GM19452 (cell line): ENCODE measurements at regions not wholly inside any gene's neighbourhood (a gene's known extent, or its start where the extent isn't known, plus 50 kb on each side); places are given as distances from the start of the nearest gene placed in this dataset.
A peak's percentile ranks its signal among the peaks of the same experiment; 100 is the strongest.
"Not testable (repeated sequence)": the region's sequence is repeated elsewhere in the genome, so short reads cannot be mapped to it uniquely, and the experiment has no call there.

Experiments
- ATAC-seq: cut with Tn5 transposase; IDR thresholded peaks from one replicate; pipeline ENCODE4 v1.9.1; 2021; ENCODE audit not compliant: unreplicated experiment

DNA sequence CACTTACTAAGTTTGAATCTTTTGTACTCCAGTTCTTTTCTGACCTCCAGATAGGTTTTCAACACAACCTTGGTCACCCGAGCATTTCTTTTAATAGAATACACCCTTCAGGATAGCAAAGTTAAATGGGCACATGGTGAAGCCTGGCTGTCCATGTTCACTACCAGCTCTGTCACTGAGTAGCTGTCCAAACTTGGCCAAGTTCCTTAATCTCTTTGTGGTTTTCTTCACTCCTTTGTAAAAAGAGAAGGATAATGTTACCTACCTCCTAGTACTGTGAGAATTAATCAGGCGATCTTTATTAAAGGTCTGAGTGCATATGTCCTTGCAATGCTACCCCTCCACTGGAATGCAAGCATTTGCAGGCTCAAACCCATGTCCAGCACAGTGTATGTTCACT lies 128.1 kb upstream of the PTPRZ1 start:
- no peak for ATAC-seq

DNA sequence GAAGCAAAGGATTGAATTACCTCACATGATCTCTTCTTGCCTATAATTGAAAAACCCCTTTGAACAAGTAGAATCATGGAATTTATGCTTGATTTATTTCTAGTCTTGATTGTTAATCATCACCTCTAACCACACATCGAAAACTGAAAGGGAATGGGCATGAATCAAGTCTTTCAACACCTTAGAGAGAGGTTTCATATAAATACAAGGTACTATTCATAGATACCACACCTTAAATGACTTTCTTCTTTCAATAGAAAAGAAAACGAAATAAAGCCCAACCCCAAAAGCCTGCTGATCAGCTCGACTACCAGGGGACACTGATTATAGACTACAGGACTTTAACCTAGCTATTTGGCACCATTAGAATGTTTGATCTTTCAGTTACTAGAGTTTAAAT lies 128.6 kb upstream of the PTPRZ1 start:
- ATAC-seq = peak; percentile 66

DNA sequence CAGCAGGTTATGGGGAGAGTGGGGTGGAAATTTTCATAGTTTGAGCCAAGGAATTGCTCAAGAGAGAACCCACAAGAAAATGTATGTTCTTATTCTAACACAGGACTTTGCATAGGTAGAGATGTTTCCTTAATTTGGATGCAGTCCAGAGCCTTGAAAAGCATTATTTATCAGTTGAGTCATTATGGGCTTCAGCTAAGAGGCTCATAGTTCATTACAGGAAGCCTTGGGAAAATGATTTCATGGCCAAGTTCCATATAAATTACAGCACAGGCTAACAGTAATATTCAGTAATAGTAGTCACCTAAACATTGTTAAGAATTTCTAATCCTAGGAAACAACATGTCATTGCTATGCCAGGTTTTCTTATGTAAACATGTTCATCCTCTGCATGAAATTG lies 131.1 kb upstream of the PTPRZ1 start:
- ATAC-seq = no peak

DNA sequence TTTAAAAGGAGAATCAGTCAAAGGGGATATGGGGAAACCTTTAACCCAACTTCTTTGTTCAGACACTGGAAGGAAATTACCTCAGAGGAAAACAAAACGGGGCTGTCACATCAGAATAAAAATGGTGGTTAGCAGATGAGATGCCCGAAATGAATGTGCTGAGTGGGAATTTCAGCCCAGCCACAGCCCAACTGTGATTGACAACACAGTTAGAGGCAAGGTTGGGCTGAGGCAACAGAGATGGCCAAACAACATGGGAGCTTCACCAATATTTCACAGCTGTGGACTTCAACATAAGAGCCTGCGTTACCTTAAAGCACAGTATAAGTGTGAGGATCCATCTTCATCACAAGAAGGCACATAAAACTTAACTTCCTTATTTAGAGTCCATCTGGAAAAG lies 133.5 kb upstream of the PTPRZ1 start:
- ATAC-seq = no peak

DNA sequence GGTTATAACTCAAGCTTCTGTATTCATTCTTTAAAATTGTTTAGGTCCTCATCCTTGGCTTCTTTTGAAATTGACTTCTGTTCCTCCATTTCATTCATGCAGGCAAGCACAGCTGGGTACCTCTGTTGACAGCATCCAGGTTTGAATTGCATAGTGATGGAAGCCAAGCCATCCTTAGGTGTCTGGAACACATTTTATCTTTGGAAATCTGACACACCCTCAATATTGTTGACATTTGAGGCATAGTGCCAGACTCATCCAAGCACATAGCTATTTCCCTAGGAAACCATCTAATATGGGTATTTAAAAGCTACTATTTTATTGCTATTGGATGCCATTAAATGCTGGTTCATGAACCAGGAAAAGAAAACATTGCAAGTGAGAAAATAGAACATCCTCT lies 142.1 kb upstream of the PTPRZ1 start:
- ATAC-seq = no peak

DNA sequence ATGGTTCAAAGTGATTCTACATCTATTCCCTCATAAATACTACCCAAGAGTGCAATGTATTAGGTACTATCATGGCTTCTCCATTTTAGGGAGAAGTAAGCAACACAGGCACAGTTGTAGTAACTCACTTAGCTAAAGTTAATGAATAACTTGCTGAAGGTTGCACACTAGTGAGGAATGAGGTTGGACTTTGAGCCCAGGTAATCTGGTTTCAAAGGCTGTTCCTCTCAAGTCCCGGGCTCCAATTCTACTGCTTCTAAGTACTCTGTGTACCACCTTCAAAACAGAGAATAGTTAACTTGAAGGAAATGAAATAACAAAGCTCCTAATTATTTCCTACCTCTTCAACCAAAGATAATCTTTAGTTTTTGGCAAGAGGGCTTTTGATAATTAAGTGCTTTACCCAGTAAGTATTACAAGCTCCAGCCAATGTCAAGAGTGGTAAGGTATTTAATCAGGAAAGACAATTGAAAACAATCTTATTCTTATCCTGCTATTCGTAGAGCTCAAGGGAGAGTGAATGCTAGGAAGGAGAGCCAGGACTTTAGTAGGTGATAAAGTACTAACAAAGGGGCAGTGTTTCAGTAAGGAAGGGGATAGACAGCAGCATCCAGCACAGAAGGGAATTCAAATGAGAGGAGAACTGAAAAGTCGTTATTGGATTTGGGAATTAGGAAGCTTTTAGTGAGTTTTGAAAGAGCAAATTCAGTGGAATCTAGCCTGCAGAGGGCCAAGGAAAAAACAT lies 158.2 kb upstream of the PTPRZ1 start:
- ATAC-seq = no peak

DNA sequence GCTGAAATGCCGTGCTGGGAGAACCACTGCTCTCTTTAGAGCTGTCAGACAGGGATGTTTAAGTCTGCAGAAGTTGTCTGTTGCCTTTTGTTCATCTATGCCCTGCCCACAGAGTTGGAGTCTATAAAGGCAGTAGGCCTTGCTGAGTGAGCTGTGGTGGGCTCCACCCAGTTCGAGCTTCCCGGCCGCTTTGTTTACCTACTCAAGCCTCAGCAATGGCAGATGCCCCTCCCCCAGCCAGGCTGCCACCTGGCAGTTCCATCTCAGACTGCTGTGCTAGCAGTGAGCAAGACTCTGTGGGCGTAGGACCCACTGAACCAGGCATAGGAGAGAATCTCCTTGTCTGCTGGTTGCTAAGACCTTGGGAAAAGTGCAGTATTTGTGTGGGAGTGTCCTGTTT lies 160.0 kb upstream of the PTPRZ1 start:
- not testable (repeated sequence) for ATAC-seq

DNA sequence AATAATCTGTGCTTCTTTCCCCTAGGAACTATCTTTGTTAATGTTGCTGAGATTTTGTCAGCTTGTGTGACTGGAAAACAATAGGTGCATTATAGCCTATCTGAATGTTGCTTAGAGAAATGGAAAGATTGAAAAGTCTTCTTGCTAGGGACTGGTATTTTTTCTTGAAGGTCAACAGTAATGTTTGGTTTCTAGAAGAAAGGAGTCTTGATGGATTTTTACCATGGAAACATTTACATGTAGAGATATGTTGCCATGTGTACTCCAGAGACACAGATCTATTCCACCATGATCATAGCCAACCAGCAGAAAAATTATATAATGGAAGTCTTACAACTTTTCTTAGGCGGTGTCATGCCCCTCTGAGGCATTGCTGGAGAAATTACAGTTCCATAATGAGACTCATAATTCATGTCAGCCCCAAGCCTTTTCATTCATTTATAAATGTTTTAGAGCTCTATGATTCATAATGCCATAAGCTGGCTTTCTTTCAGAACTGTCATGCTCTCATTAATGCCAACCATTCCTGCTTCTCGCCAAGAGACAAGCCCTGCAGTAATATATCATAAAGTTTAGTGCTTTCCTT lies 175.1 kb upstream of the PTPRZ1 start:
- no peak for ATAC-seq

DNA sequence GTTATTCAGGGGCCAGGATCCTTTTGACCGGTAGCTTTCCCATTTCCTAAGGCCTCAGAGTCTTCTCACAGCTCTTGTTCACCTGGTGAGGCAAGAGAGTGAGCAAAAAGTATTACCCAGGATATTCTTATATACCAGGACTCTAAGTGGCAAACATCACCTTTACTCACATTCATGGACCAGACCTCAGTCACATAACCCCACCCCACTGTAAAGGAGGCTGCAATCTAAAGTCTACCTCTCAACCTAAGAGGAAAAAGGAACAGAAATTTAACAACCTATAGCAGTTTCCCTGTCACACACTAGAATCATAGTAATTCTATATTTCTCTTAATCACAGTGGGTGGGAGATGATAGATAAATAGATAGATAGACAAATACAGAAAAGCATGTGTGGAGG lies 176.0 kb upstream of the PTPRZ1 start:
- ATAC-seq = no peak

DNA sequence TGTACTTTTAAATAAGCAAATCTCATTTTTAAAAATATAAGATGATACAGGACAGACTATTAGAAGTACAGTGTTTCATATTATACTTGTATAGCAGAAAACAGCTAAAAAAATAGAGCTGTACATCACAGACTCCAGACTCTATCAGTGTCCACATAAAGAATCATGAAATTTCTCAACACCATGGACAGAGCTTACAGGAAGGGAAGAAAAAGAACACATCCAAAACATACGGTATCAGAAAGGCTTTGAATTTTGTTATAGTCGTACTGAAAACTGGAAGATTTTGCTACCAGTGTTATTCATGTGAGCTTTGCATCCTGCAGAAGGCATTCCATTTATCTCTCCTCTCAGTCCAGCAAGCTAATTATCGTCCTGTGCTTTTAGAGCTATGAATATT lies 183.2 kb upstream of the PTPRZ1 start:
- no peak for ATAC-seq

DNA sequence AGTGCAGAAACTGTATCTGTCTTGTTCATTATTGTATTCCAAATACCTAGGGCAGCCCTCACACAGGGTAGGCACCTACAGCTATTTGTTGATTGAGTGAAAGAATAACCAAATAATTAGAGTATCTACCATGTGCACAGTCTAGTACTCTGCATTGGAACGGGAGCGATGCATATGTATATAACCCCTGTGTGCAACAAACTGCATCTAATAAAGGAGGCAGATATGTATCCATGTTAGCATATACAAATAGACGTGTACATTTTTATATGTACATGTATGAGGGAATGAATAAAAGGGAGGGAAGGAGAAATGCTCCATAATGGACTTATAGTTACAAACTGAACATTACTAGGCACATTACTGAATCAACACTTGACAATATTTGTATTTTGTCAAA lies 191.3 kb upstream of the PTPRZ1 start:
- no peak for ATAC-seq

DNA sequence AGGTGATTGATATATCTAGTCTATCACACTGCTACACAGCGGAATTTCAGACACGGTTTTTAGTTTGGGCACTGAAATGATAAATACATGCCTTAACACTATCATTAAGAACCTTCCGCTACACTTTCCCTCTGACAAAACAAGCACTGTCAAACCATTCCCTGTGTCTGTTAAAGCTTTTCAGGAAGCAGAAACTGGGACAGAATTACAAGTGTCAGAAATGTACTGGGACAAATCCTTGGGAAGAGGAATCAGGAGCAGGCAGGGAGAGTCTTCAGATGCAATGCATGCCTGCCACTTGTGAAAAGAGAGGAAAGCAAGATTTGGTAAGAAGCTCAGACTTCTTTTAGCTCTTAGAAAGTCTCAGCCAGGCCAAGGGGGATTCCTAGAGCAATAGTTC lies 196.8 kb upstream of the PTPRZ1 start:
- ATAC-seq = no peak

DNA sequence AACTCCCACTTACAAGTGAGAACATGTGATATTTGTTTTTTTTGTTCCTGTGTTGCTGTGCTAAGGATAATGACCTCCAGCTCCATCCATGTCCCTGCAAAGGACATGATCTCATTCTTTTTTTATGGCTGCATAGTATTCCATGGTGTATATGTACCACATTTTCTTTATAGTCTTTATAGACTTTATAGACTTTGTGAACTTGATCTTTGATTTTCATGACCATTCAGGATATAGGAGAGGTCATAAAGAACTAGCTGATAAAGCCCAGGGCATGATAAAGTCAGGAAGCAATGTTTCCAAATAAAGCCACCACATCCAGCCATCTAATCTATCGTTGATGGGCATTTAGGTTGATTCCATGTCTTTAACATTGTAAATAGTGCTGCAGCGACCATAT lies 198.5 kb upstream of the PTPRZ1 start:
- not testable (repeated sequence) for ATAC-seq

DNA sequence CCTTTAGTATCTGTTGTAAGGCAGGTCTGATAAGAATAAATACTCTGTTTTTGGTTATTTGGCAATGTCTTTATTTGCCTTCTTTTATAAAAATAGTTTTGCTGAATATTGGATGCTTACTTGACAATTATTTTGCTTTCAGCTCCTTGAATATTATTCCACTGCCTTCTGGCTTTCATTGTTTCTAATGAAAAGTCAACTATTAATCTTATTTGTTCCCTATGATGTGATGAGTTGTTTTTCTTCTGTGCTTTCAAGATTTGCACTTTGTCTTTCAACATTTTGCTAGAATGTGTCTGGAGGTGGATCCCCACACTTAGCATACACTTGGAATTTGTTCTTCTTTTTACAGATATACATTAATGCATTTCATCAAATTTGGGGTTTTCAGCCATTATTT lies 203.8 kb upstream of the PTPRZ1 start:
- no peak for ATAC-seq

DNA sequence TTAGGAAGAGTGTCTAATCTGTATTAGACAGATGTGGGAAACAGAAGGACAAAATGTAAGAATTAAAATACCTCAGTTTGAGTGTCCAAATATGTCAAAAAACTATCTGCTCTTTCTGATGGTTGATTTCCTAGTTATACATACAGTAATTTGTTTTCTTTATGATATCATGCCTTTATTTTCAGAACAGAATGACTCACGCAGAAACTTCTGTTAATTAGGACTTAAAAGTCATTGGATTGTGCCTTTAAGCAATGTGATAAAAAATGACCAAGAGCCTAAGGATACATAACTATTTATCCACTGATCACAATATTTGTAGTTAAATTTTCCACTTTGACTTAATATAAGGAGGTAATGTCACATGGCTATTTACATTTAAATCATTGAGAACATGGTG lies 206.7 kb upstream of the PTPRZ1 start:
- no peak for ATAC-seq

DNA sequence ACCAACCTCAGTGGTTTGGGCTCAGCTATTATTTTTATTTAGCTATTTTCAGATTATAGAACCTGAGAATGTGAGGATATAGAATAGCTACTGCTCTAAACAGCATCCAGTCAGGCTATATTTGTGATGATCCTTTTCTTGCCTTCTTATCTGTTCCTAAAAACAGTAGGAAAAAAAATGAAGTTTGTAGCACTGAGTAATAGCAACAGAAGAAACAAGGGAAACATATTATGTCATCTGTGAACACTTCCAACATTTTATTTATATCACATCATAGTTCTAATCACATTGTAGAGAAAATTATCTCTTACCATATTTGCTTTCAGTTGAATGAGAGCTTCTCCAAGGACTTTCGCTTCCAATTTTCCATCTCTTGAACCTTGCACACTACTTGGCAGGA lies 229.6 kb upstream of the PTPRZ1 start:
- no peak for ATAC-seq

DNA sequence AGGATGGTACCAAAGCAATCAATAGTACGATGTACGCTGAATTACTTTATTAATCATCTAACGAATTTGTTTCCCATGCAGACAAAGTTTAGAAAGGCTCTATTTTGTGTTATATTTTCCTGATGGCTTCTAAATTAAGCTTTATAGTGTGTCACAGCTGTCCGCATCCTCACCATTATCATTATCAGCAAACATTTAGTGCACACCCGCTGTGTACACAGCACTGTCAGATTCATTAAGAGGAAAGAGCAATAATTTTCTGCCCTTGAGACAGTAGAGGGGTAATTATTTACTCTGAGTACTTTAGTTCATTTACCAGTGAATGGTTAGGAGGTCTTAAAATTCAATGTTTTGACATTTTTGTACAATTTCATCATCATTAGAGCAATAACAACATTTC lies 233.3 kb upstream of the PTPRZ1 start:
- ATAC-seq = no peak

DNA sequence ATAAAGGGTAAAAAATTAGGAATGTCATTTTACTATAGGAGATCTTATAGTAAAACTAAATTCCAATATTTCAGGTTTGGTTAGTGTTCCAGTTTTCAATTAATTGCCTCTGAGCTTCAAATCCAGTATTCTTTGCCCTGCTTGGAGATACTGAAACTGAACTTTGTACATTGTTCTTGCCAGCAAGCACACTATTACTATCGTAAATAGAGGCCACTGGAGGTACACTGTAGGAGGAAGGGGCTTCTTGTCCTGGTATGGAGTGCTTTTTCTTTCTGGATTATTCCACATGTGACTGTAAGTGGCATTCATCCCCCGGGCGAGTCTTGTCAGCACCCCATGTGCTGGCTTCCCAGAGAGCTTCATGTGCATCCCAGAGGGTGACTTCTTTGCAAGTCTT lies 234.7 kb upstream of the PTPRZ1 start:
- no peak for ATAC-seq

DNA sequence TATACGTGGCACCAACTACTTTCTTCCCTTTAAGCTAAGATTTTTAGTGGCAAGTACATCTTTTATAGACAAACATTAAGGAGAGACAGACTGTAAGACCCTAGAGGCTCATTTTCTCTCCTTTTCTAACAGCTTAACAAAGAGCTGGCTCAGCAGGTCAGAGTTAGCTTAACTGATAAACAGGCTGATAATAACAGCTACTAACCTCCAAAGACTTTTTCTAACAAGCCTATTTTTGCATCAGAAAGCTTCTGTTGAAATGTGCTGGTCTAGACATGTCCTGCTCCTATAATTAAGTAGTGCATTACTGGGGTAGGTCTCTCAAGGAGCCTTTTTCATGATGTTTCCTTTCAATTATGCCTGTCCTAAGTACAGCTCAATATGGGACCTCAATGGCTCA lies 238.2 kb upstream of the FAM3C start:
- no peak for ATAC-seq

DNA sequence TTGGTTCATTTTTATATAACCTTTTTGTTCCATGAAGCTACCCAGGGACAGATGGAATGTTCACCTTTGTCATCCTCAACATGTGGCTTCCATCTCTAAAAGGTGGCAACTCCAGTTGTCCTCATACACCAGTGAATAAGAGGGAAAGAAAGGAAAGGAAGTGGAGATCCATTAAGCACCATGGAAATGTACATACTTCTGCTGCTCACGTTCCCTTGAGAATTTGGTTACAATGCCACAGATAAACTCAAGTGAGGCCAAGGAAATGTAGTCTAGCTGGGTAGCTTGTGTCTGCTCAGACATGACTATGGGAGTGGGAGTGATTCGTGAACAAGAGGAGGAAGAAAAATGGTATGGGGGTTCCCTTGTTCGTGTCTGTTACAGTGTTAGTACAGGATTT lies 237.1 kb upstream of the FAM3C start:
- ATAC-seq = no peak

DNA sequence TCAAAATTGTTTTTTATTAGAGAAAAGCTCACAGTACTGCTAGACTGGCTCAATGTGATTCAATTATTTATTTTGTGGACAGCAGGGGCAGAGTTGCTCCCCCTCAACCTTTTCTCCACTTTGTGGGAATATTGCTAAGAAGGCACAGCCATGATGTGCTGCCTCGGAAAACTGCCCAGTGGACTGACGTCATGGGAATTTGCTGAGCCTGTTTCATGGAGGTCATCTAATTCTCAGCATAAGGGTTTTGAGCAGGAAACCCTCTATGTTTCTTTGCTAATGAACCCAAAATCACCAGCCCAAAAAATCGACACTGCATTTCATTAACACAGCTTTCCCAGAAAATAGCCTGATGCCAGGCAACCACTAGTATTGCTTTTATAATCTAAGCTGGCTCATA lies 228.8 kb upstream of the FAM3C start:
- no peak for ATAC-seq

DNA sequence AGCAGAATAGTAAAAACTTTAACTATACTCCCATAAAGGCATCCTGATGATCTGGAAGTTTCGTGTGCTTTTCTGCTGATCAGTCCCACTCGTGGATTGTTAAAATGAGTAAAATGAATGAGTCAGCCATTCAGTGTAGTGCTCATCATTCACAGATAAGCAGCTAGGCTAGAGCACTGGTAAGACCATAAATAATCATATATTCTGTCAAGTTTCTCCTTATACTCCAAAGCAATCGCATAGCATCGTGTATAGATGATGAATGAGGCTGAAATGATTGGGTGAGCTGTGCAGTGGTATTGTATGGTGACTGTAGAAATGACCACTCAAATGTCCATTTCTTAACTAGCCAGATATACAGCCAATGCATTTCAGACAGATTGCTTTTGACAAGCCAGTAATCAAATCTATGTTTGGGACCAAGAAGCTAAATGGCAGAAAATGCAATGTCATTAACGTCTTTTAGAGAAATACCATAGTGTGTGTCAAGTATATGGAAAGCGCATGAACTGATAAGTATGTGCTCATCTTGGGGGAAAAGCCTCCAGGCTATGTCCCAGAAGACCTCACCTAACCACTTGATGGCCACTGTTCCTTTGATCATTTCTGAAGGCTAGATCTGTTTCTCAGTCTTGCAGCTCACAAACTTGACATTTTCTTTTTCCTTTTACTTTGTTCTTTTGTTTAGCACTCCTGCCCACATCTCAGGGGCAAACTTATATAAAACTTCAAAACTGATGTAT lies 227.2 kb upstream of the FAM3C start:
- no peak for ATAC-seq
